HG03354 (cell line): ENCODE measurements at regions not wholly inside any gene's neighbourhood (a gene's known extent, or its start where the extent isn't known, plus 50 kb on each side); places are given as distances from the start of the nearest gene placed in this dataset.

Experiments
- ATAC-seq: cut with Tn5 transposase; IDR thresholded peaks from one replicate; pipeline ENCODE4 v1.9.1; 2021; ENCODE audit warnings: mild to moderate bottlenecking; ENCODE audit not compliant: unreplicated experiment, poor library complexity, severe bottlenecking

DNA sequence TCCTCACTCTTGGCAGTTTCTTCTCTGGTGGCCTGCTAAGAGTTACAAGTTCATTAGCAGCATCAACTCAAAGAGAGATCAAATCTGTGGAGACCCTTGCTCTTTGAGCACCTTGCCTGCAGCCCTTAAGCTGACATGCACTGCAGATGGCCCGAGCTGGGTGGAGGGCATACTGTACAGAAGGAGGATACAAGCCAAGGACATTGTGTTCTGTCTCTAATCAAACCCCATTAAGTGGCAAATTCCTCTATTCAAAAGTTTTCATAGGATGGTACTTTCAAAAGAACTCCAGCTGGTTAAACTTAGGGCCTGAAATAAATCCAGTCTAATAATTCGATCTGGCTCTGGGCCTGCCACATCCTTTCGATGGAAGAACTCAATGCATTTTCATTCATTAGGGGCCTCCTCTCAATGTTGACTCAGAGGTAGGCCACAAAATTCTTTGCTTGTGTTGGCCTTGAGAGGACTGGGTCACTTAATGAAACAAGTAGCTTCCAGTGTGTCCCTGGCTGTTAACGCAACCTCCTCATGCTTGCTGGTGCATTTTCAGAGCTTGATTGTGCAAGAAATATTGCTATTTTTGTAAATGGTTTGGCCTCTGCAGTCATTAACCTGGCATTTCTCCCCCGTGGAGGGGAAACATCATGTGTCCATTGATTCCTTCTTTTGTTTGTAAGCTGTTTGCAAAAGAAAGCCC is 318.2 kb downstream of the NUAK1 start:
- ATAC-seq, result no peak

DNA sequence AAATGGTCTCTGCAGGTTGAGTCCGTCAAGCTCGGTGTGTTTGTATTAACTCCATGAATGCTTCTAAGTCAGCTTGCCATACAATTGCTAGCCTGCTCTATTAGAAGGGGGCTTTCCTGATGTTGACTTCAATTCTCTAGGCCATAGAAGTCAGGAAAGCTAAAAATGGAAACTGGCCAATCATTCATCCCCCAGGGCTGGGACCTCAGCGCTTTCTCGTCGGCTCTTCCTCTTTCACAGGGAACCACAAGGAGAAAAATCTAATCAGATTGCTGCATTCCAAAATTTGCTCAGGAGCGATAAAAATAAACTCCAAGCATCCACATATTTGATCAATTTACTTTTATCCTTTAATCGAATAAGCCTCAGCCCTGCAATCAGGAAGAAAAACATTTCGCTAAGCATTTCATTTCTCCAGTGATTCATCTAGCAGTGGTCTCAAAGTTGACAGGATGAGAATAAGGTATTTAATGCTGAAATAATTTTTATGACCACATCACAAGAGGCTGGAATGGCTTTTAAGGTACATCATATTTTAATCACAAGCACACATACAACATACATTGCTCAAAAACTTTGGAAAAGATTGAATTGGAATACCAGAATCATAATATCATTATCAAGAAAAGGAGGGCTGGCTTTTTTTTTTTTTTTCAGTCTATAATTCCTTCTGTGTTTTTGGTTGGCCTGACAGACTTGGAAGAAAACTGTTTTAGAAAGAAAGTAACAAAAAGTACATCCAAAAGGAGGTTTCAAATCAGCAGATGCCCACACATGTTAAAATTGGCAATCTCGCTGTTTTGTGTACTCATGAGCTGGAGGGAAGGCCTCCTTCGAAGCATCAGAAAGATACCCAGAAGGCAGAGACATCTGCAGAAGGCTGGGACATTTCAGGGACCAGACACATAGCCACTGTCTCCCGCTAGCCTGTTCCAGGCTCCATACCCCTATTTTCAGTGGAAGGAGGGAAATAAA is 316.3 kb downstream of the NUAK1 start:
- no peak for ATAC-seq

DNA sequence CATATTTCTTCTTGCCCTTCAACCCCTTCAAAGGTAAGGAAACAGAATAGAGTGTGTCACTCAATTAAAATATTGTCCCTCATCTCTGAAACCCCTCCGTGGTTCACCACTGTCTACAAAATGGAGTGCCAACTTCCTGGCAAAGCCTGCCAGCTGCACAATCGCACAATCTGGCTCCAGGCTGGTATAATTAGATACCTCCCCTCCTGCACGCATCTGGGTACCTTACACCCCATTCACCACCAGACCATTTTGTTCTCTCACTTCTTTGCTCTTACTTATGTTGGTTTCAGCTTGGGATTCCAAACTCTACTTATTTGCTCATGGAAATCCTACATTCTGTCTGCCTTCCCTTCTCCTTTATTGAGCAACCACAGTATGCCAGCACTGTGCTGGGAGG is 314.9 kb downstream of the NUAK1 start:
- ATAC-seq, result no peak

DNA sequence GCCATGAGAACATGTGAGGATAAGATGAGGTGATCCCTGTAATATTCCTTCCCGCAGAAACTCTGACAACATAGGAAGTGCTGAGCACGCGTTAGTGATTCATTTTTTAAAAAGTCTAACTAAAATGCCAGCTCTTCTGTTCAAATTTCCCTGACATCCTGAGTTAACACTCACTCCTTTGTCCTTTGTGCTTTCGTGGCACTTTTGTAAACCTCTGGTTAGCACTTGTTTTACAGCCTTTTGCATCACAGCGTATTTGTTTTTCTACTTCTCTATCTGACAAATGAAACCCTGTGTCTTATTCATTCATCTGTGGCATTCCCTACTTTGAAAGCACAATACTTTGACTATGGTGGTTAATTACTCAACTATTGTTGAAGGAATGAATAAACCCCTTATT is 313.6 kb downstream of the NUAK1 start:
- ATAC-seq, result no peak

DNA sequence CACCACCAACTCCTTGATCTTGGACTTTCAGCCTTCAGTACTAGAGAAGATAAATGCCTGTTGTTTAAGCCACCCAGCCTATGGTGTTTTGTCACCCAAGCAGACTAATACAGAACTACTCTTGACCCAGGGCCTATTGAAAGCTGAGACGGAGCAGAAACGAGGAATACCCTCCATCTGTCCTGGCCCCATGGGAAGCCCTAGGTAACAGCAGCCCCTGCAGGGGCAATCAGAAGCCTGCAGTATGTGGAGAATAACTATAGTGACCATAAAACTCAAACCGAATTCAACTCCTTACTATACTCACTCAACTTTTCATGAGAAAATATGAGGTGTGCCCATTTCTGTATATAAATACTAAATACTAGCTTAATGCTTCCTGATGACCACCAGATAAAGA is 307.4 kb downstream of the NUAK1 start:
- no peak for ATAC-seq

DNA sequence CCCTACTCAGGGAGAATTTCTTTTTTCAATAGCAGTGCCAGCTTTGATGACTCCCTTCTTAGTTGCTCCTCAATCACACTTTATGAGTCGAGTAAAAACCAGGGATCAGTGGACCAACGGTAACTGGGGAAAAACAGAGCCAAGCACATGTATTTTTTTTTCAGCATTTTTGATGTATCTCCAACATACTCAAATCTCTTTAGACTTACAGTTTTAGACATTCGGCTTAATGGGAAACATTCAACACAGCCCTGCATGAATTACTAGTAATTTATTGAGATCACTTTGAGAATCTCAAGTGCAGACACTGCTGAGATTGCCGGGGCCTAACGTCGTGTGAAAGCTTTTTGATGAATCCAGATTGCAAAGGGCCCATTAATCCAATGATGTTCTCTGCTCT is 306.7 kb downstream of the NUAK1 start:
- no peak for ATAC-seq

DNA sequence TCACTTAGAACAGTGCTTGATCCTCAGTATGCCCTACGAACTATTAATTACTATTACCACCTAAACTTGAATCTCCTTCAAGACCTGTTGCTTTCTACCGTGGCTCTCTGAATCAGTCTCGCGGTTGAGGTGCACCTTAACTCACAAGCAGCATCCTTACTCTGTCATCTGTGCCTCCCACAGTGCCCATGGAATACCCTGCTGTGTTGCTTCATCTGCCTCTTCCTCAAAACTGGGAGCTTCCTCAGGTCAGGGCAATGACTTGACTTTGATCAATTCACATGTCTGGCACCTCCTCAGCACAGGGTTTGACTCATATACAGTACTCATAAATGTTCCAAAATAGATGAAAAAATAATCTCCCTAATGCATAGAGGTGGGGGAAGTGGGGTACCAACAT is 305.9 kb downstream of the NUAK1 start:
- ATAC-seq, result no peak

DNA sequence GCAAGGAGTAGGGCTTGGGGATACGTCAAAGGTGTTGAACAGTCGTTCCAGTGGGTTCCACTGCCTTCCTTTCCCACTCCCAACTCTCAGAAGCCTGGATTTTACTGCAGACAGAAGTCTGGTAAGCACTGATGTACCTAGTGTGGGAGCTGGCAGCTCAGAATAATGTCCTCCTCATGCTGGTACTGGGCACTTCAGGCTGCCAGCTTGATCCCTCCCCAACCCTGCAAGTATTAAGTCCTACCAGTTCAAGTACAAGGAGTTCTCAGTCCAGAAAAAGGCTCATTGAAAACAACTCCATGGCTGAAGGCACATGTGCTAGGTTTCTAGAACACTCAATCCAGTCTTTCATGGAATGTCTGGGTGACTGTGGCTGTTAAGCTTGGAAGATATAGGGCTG is 304.3 kb downstream of the NUAK1 start:
- ATAC-seq, result no peak

DNA sequence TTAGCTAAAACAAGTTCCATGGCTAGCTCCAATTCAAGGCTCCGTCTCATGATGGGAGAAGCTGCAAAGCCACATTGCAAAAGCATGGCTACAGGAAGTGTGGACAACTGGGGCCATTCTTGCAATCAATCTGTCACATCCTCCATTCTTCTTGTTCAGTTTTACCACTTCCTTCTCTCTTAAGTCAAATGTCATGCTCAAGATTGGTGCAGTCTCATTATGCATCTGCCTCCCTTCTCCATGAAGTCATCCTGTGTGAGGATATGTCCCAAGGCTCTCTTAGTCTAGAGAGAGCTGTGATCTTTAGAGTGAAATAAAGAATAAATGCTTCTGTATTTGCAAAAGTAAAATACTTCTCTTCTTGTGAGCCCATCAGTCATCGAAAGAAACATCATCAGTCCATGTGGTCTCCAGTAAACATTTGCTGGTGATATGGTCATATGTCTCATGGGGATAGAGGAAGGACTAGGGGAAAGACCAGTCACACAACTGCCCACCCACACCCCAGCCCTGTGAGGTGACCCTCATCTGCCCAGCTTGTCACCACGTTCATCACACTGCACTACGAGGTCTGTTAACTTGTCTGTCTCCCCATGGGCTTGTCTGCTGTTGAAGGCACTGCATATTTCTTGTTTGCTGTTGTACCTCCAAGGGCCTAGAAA is 303.0 kb downstream of the NUAK1 start:
- no peak for ATAC-seq

DNA sequence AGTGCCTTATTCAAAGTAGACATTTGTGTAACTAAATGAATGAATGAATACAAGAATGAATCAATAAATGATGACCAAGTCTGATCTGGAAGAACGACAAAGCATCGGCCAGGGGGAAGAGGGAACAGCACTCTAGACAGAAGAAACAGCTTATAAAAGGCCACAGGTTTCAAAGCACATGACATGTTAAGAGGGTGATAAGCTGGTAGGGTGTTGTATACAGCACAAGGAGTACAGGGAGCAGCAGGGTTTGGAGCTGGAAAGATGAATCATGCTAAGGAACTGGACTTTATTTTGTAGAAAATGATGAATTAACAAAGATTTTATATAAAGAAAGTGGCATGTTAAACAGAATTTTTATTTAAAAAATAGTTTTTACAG is 302.5 kb downstream of the NUAK1 start:
- ATAC-seq, result no peak

DNA sequence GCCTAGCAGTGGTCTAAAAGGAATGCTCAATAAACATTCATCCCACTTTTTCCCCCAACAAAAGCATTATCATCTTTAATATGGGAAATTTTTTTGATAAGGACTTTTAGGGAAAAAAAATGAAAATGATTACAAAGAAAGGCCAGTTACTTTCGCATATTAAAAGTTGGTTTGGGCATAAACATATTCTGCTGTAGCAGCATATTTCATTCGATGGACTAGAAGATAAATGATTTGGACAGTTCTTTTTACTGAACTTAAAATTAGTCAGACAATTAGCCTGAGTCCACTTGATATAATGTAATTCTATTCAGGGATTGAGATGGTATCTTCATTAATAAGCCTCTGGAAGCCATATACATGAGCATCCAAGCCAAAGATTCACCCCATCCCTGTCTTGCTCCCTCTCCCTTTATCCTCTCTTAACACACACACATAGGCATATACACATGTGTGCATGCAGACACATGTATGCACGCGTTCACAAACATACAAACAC is 299.1 kb downstream of the NUAK1 start:
- no peak for ATAC-seq

DNA sequence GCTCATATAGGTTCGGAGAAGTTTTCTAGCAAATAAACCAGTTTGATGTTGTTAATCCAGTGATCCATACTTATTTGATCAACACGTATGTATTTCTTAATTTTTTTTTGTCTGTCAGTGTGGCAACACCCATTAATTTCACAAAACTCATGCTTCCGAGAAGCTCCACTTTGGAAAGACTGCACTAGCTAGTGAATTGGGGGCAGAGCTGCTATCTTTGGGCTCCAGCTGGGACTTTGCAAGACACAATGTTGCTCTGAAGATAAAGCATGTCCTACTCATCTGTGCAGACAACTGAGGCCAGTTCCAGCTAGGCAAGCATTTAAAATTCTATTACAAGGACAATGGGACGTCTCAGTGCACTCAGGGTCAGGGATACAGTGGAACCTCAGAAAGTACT is 298.4 kb downstream of the NUAK1 start:
- no peak for ATAC-seq

DNA sequence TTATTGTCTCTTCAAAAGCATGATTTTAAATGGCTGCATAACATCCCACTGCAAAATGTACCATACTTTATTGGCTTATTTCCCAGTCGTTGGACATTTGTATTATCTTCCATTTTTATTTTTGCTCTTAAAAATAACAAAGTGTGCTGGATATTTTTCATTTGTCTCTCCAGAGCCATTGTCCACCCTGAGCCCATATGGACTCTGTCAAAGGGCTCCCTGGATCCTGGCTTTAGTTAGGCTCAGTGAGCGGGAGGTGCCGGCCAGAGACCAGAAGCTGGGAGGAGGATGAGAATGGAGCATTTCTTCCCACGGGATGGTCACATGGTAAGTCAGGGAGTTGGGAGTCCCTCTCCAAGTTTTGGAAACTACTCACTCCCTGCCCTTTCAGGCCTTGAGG is 296.9 kb downstream of the NUAK1 start:
- ATAC-seq, result no peak

DNA sequence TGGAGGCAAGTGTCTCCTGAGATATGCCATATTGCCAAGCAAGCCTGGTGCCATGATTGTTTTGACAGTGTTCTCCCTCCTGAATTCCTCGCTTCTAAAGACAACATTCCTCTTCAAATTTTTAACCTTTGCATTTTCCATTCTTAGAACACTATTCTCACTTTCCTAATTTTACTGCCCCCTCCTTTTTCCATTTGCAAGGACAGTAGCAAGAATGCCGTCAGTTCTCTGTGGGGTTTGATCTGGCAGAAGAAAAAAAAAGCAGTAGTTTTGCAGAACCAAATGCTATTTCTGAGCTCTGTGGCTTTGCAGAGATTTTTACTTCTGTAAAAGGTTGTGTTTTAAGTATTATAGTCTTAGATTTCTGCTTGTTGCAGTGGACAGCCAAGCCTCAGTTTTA is 295.2 kb downstream of the NUAK1 start:
- ATAC-seq, result no peak

DNA sequence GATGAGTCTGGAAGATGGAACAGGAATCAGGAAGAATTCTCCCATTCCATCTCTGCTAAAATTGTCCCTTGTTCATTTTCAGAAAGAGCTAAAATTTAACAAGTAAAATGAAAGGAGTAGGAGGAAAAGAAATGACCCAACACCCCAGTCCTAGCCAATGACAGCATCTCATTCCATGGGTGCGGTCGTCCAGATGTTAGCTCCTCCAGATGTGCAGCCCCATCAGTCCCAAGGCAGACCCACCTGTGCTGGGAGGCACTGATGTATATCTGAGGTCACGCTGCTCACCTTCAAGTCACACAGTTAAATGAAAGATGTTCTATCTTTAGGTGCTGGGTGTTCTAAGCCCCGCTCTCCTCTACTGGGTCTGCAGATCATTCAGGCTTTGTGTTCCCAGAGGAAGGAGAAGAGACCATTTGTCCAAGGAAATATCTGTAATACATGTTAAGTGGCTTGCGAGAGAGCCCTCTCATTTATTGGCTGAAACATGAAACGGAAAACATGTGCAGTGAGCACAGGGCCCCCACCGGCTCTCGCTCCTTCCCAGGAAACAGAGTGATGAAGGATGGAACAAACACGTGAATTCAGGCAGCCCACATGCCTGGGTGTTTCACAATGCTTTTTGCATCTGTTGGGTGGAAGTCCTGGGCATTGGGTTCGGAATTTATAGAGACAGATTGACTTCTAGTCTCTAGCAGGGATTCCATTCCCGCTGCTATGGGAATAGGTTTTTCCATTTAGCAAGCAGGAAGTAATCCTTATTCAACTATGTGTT is 294.6 kb downstream of the NUAK1 start:
- ATAC-seq, result no peak

DNA sequence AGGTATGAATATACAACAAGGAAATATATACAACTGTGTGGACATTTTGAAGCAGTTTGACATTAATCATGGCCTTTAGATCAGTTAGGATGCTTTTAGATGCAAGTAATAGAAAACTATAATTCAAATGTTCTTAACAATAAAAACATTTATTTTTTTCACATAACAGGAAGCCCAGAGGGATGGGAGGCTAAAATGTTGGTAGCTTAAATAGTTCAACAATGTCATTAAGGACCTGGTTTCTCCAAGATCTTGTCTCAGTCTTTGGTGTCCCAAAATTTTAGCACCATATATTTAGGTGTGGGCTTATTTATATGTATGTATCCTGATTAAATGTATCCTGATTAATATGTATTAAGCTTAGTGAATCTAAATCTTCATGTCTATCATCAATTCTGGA is 292.4 kb downstream of the NUAK1 start:
- ATAC-seq, result no peak

DNA sequence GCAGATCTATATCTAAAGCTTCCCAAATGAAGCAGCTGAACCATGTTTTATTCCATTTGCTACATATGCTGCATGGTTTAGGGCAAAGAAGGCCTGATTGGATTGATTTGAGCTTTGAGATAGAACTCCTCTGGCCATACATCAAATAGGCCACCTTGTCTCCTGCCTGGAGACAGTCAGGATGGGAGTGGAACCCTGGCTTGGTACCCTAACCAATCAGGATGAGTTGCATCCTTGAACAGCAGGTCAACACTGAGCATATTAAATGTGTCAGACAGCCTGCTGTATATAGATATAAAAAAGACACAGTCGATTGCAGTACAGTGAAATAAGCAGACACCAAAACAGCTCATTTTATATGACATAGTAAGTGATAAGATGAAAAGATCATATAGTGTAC is 291.7 kb downstream of the NUAK1 start:
- no peak for ATAC-seq

DNA sequence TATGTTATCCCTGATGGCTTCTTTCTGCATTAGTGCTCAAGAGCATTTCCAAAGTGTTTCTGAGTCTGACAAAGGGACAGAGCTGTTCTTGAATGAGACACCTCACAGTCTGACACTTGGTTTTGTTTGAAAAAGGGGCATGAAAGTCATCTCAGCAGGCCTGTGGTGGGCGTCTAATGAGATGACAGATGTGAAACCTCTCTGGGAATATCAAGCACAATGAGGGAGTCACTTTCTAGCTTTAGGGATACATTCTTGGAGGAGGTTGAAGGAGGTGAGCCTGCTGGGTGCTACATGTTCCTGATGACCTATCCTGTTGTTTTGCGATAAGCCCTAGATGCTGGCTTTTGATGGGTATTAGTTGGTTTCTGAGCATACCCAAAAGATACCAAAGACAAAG is 290.5 kb downstream of the NUAK1 start:
- ATAC-seq, result no peak

DNA sequence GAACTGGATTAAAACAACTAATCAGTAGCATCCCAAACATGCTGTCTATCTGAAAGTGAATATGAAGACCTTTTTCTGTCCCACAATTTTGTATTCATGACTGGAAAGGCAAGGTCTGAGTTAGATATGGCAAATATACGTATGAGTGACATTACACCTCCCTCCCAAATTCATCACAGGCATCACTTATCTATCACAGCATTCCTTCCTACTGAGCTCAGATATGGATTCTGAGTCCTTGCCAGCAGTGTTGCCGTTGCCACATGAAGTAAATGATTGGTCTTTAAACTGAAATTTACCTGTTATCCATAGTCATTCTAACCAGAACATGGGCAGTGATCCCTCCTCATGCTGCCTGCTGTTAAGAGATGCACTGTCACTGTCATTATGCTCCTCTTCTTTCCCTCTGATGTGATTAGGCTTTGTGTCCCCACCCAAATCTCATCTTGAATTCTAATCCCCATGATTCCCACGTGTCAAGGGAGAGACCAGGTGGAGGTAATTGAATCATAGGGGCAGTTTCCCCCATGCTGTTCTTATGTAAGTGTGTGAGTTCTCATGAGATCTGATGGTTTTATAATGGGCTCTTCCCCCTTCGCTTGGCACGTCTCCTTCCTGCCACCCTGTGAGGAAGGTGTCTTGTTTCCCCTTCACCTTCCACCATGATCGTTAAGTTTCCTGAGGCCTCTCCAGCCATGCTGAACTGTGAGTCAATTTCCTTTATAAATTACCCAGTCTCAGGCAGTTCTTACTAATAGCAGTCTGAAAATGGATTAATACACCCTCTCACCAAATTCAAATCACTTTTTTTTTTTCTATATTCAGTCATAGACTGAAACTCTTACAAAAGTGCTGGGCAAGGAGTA is 288.4 kb downstream of the NUAK1 start:
- ATAC-seq, result no peak
